Cardiac septum (tissue), 1 donor: ENCODE measurements at regions not wholly inside any gene's neighbourhood (a gene's known extent, or its start where the extent isn't known, plus 50 kb on each side); places are given as distances from the start of the nearest gene placed in this dataset.
"Not testable (repeated sequence)": the region's sequence is repeated elsewhere in the genome, so short reads cannot be mapped to it uniquely, and the experiment has no call there.

ENCODE experiments used
- DNase-seq: peaks from one replicate; pipeline ENCODE4 v3.0.0-alpha.2; 2020; ENCODE audit warnings: low spot score
- intact Hi-C: fragments of 100-400 bp; cut with DNase I; formaldehyde crosslinking; loops from one replicate; pipeline ENCODE4 v1.14.0; 2022
- donor health status: DM: no; HTN: no; CAD: no.

GRCh38 chr6:84868149-84868548 lies 103.8 kb upstream of the TBX18 start:
- DNase-seq, result no peak
- intact Hi-C loops, result no loop called here

- DNase-seq, result no peak
- intact Hi-C loops, result no loop called here
Observed at GRCh38 chr6:84867521-84867920, 103.1 kb upstream of the TBX18 start.

- intact Hi-C loops, result no loop called here
- DNase-seq, result no peak
Observed at GRCh38 chr6:84866715-84867114, 102.3 kb upstream of the TBX18 start.

- intact Hi-C loops, result not testable (repeated sequence)
Observed at GRCh38 chr6:84865372-84865771, 101.0 kb upstream of the TBX18 start.

GRCh38 chr6:84862843-84863242 lies 98.4 kb upstream of the TBX18 start:
- intact Hi-C loops, result no loop called here
- no peak for DNase-seq

More at GRCh38 chr6:84865372-84865771, 101.0 kb upstream of the TBX18 start:
- DNase-seq, result not testable (repeated sequence)

GRCh38 chr6:84860920-84861319 lies 96.5 kb upstream of the TBX18 start:
- intact Hi-C loops, result no loop called here
- DNase-seq, result no peak

GRCh38 chr6:84860509-84860908 lies 96.1 kb upstream of the TBX18 start:
- intact Hi-C loops, result no loop called here
- no peak for DNase-seq

GRCh38 chr6:84854811-84855400 lies 90.5 kb upstream of the TBX18 start:
- intact Hi-C loops, result no loop called here

GRCh38 chr6:84853901-84854300 lies 89.5 kb upstream of the TBX18 start:
- no peak for DNase-seq
- intact Hi-C loops, result no loop called here

More at GRCh38 chr6:84854811-84855400, 90.5 kb upstream of the TBX18 start:
- DNase-seq, result no peak

GRCh38 chr6:84848960-84849359 lies 84.6 kb upstream of the TBX18 start:
- no peak for DNase-seq
- intact Hi-C loops, result no loop called here

- intact Hi-C loops, result no loop called here
Observed at GRCh38 chr6:84847390-84848160, 83.2 kb upstream of the TBX18 start.

GRCh38 chr6:84842525-84843166 lies 78.2 kb upstream of the TBX18 start:
- intact Hi-C loops, result no loop called here
- DNase-seq, result no peak

More at GRCh38 chr6:84847390-84848160, 83.2 kb upstream of the TBX18 start:
- no peak for DNase-seq

GRCh38 chr6:84837068-84837866 lies 72.9 kb upstream of the TBX18 start:
- intact Hi-C loops, DNase-seq: not testable (repeated sequence)

GRCh38 chr6:84836366-84836765 lies 72.0 kb upstream of the TBX18 start:
- intact Hi-C loops, result no loop called here
- no peak for DNase-seq

GRCh38 chr6:84835340-84835739 lies 70.9 kb upstream of the TBX18 start:
- no peak for DNase-seq
- intact Hi-C loops, result no loop called here

GRCh38 chr6:84831924-84832323 lies 67.5 kb upstream of the TBX18 start:
- intact Hi-C loops, DNase-seq: not testable (repeated sequence)

GRCh38 chr6:84825461-84825860 lies 61.1 kb upstream of the TBX18 start:
- no peak for DNase-seq
- intact Hi-C loops, result no loop called here

- DNase-seq, intact Hi-C loops: not testable (repeated sequence)
Observed at GRCh38 chr6:84821314-84821713, 56.9 kb upstream of the TBX18 start.

- intact Hi-C loops, result no loop called here
- DNase-seq, result no peak
Observed at GRCh38 chr6:84816741-84817140, 52.3 kb upstream of the TBX18 start.
